HG02678 (cell line): ENCODE measurements at regions not wholly inside any gene's neighbourhood (a gene's known extent, or its start where the extent isn't known, plus 50 kb on each side); places are given as distances from the start of the nearest gene placed in this dataset.

Experiments
- ATAC-seq: cut with Tn5 transposase; IDR thresholded peaks from one replicate; pipeline ENCODE4 v1.9.1; 2021; ENCODE audit warnings: mild to moderate bottlenecking, moderate library complexity; ENCODE audit not compliant: unreplicated experiment

DNA sequence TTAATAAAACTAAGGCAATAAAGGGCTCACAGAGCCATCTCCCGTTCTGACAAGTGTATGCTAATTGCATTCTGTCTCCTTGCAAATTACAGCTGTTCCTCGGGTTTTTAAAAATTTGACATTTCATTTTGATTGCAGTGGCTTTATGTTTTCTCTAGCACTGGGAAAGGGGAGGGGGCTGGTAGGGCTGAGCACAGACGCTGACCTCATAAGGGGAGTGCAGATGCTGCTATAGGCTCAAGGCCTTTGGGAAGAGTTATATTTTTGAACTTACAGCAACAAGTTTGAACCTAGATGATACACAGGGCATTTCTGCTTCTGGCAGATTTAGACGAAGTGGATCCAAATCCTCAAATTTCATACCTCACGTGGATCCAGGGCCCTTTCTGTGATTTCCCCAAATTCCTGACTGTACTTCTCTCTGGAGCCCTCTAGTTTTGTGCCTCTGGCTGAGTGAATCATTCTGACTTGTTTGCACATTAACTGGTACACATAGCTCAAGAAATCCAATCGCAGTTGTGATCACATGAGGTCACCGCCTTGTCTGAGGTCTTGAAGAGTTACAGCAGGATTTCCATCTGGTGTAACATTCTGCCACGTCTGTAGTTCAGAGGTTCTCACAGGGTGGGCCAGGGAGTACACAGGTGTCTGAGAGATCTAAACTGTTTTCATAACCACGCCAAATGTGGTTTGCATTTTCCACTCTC is 230.3 kb downstream of the C1orf94 start:
- no peak for ATAC-seq

DNA sequence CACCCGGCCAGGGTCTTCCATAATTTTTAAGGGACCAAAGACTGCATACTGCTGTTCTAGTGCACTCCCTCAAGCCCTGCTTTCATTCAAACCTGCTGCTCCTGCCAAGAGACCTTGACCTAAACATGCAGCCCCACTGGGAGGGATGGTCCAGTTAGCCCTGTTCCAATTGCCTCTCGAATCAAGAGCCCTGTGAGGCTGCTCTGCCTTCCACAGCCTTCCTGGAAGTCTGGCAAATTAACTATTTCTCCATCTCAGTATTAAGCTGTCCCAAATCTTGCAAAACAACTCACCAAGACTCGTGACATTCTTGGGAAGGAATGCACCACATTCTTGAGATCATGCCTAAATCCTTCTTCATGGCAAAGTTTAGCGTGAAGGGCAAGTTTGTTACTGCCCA is 231.3 kb downstream of the C1orf94 start:
- no peak for ATAC-seq

DNA sequence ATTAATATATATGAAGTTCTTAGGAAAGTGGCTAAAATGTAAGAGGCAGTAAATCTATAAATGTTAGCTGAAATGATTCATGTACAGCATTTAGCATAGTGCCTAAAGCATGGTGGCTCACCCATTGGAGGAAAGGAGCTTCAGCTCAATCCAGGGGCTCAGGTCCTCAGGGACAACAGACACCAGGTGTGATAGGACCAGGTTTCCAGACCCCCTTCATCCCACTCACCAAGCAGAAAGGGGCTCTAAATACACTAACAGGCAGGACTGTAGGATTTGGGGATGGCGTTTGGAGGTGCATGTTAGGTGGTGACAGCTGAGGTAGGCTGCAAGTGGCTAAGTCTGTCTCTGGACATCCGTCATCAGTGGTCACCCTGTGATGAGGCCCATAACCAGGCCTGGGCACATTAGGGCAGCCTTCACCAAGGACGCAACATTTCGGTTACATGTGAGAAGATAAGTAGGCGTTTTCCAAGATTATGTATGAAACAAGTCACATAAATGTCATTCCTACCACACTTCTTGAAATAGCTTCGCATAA is 233.1 kb downstream of the C1orf94 start:
- no peak for ATAC-seq

DNA sequence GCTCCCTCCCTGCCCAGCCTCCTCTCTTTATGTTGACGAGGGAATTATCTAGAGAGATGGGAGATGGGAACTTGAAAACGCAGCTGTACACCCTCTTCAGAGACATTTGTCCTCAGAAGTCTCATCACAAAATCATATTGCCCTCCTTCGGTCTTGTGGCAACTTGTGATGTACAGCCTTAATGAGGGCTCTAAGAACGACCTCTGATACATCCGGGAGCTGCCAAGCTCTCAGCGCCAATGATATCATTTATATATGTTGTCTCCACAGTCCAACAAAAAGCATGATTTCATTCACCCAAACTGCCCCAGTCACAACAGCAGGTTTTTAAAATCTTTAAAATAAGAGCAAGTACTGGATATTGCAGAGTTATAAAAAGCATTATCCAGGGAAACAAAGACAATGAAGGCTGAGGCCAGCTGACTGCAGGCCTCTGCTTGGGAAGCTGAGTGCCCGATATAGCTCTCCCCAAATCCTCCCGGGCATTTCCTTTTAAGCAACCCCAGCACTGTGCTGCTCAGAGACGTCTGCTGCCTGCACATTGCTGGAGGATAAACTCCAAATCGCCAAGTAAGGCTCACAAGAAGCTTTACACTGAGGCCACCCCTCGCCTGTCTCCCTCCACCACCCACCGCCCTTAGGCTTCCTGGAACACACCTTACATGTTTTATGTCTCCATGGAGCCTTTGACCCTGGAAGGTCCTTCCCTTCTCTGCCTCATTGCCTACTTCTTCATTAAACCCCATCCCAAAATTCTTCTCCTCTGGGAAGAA is 236.1 kb downstream of the C1orf94 start:
- no peak for ATAC-seq

DNA sequence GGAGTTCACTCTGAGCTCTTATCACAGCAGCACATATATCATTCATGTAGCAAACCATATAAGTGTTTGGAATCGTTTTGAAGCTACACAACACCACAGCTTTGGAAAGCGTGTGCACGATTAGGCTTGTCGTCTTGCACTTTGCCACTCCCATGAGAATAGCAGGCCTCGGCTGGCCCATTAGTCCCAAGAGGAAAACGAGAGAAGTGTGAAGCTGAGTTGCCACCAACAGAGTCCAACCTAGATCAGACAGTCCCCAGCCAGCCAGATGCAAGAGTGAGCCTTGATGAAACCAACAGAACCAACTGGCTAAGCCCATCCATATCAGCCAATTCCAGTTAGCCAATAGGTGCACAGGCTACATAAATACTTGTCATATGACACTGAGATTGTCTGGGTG is 238.4 kb downstream of the C1orf94 start:
- ATAC-seq = no peak

DNA sequence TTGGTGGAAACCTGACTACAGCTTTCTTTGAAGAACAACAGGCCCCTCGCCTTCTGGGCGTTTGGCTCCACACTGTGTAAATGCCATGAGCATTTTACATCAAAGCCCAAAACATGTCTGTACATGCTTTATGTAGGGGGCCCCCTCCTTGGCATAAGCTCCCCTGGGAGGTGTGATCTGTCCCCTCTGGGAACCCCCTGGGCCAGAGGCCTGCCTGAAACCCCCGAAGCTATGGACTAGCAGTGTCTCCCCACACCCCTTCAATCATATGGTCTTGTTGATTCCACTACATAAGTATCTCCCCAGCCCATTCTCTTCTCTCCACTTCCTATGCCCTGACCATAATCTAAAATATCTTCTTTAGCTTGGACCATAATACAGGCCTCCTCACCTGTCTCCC is 241.5 kb downstream of the C1orf94 start:
- no peak for ATAC-seq

DNA sequence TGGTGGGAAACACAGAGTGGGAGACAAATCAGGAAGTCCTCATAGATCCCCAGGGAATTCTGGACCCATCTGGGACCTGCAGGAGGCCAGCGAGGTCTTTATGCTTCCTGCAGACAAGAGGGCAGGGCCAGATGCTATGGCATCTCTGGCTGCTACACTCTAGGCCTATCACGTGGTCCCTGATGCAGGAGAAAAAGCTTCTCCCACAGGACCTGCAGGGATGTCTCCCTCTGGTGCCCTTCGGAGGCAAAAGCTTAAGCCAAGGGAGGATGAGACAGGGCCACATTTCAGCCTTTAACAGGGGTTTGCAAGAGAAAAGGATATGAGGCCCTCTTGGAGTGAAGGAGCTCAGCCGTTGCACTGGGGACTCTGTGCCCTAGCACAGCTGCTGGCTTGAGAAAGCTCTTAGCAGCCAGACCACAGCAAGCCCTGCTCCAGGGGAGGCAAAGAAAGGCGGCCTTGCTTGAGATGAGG is 243.0 kb downstream of the C1orf94 start:
- ATAC-seq = no peak

DNA sequence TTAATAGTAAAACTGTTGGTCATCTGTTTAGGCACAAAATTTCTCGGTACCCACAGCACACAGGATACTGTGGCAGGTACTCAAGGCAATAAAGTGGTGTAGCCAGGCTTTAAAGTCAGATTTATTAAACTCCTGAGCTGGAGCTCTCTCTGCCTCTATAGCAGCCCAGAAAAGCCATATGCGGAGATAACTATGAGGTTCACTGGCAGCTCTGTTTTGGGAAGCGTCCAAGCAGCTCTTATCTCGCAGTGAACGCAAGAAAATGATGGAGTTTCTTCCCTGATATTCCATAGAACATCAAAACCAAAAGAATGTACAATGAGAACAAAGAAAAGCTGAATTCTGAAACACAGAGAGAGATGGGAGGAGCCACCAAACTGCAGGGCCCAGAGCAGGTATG is 248.3 kb downstream of the C1orf94 start:
- ATAC-seq = no peak

DNA sequence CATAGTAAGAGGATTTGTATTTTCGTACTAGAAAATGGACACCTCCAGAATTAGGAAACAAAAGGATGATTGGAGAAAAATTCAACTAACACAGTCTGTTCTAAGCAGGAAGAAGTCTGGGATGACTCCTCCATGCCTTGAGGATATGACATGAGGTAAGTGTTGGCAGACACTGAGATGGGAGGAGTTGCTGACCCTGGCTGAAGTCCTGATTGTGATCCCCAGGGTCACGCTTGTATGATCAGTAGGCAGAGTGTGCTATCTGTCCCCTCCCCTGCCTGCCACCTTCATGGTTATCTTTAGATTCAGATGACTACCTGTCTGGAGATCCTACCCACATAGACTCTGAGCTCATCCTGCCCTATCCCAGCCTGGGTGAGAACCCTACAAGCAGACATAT is 249.1 kb downstream of the C1orf94 start:
- ATAC-seq = no peak

DNA sequence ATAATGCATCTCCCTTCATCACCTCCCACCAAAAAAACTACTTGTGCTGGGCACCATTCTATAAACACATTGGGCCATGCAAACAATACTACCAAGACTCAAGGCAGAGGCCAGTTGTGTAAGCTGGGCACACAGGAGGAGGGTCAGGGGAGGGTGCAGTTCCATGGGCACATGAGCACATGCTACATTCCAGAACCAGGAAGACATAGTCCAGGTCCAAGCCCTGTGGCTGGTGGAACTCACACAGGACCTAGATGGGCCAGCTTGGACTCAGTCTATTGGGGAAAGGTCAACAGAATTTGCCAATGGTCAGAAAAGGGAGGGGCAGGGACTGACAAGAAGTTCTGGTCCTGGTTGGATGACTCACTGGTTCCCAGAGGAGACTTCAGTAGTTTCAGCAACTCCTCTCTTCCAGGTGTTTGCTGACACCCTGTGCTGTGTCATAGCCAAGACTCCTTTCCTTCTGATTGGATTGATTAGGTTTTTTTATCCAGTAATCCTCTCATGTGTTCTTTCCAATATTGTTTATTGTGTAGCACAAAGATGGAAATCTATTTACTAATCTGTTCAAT is 249.7 kb downstream of the C1orf94 start:
- no peak for ATAC-seq

DNA sequence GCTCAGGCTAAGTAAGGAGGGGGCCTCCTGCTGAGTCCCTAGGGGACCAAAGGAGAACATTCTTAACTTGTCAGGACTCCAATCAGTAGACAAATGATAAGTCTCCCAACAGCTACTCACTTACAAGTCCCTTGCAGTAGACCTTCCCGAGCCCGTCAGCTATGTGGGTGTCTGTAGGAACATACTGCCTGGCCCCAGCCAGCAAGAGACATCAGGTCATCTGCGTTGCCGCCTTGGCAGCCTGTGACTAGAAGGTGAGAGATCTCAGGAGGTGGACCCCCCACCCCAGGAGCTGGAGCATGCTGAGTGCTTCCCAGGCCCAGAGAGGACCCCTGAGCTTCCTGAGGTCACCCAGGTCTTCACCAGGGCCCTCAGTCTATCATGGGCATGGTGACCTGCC is 250.5 kb downstream of the C1orf94 start:
- ATAC-seq = no peak

DNA sequence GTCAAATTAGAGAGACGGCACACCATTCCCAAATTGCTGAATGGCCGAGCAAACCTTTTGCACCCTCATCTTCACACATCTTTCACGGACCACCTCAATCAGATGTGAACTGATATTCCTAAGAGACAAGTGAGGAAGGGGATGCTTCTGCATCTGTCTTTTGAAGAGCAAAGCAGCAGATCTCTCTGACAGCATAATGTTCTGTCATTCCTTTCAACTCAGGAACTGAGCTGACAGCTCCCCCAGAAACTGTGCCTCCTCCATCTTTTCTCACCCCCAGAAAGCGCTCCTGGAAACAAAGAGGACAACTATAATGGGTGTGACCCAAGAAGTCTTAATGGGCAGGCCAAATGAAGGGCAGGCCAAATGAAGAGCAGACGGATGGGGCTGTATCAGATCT is 256.4 kb downstream of the C1orf94 start:
- no peak for ATAC-seq

DNA sequence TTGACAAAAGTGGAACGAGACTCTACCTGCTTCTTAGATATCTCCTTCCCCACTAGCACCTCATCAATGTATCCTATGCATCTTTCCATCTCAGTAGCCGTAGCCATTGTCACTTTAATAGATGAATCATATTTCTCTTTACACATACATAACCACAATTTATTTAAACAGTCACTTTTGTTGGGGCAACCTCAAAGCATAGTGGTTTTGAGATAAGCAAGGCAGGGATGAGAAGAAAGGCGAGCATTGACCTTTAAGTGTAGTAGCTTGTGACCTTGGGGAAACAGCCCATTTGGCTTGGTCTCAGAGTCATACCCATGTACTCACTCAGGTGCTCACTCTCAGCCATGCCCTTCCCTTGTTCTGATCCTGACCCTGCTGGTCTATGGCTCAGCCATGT is 260.1 kb downstream of the C1orf94 start:
- no peak for ATAC-seq

DNA sequence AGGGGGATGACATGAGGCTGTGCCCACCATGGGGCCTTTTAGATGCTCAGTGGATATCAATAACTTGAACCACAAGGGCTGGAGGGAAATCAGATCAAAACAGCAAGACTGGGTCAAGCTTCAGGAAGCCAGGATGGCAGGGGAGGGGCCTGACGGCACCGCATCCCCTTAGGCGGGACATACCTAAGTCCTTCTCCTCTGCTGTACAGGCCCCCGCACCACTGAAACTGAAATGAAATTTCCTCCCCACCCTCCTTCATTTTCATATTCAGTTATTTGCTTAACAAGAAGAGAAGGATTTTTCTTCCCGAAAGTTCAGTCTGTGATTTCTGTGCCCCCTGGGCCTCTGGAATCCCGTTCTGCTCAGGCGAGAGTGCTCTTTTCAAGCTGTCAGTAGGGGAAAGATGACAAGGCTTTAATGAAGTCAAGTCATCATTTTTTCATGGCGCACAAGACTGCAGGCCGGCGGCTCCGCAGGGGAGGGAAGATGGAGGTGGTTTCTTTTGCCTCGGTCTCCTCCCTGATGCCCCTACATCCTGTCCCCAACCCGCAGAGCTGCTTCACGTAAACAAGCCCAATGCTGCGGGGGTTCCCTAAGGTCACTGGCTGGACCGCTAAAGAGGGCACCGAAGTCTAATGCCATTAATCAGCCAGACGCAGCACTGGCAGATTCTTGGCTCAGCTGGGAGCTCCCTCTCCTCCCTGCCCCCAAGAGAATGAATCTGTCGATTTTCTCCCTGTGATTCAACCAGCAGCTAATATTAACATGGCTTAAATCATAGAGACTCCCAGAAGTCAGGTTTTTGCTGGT is 264.8 kb downstream of the C1orf94 start:
- no peak for ATAC-seq

DNA sequence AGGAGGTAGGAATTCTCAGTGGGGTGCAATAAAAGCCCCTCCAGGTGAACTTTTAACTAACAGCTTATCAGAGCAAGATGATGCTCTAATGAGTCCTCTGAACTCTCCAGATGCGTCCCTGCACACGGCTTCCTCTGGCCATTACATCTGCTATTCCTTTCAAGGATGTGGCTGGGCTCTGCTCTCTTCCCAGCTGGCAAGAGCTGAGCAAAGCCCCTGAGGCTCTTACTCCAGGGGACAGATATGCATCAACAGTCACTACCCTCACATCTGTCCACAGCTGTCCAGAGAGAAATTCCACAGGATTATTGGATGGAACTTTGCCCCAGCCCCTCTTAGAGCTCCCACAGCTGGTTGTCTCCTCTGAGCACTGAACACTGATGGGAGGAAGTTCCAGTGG is 267.8 kb downstream of the C1orf94 start:
- no peak for ATAC-seq

DNA sequence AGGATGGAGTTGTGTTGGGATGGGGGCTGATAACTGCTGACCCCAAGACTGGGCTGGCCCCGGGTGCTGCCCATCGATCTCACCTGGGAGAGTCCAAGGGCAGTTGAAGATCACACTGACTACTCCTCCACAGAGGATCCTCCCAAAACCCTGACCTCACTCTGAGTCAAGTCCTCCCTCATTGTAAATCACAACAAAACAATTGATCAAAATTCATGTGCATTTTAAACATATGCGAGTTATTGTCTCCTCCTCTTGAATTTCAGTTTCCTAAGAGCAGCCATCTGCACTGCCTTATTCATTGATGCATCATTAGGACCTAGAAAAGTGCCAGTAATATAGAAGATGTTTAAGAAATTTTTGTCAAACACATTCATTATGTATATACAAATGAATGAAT is 273.6 kb downstream of the C1orf94 start:
- no peak for ATAC-seq

DNA sequence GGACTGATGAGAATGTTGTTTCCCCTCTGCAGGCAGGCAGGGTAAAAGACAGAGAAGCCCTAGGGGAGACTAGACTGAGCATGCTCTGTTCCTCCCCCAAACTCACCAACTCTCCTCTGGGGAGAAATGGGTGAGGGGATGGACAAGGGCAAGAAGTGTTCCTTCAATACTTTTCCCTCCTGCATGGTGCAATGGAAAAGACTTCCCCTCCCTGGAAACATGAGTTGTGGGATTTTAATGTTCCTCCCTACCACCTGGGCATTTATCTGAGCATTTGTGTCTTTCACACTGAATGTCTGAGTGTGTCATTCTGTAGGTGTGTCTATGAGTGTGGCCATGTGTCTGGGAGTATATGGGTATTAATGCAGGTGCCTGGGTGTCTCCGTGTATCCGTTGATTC is 275.7 kb downstream of the C1orf94 start:
- no peak for ATAC-seq

DNA sequence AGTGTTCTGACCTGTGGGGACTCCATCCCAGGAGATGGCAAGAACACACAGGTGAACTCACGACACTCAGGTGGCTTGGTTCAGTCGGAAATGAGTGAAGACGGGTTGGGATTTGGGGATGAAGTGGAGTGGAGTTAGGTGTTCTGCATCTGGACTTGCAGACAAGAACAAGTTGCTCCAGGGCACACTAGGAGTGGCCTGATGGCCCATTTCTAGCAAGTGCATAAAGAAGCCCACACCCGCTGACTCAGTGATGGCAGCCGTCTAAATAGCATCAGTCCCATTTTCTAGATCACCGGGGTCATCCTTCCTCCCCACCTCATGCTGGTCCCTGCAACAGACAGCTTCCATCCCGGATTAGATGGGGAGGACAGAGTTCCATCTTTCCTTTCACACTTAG is 278.4 kb downstream of the C1orf94 start:
- ATAC-seq = no peak

DNA sequence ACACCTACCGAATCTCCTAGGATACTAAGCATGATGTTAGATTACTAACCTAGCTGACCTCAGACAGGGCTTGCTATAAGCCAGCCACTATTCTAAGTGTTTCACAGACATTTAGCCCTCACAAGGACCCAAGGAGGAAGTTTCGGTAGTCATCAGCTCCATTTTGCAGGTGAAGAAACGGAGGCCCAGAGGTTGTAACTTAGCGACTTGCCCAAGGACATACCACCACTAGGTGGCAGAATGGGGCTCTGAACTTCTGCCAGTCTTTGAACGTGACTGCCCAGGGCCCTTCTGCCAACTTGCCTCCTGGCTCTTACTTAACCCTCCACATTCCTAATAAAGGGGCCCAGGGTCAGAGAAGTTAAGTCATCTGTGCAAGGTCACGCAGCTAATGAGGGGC is 283.5 kb downstream of the C1orf94 start:
- ATAC-seq = no peak

DNA sequence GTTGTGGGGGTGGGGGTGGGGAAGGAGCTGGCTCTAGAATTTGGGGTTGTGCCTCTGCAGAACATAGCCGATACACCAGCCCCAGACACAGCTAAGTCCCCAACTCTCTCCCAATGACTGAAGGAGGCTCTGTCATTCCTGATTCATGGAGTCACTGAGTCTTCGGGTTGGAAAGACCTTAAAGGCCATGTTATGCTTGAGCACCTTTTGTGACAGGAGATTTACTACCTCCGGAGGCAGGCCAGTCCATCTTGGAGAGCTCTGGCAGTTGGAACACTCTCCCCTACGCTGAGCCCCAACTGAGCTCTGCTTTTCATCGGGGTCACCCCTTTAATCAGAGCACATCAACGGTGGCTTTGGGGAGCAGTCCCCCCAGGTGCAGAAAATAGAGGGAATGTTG is 284.4 kb upstream of the GJB5 start:
- ATAC-seq = no peak

DNA sequence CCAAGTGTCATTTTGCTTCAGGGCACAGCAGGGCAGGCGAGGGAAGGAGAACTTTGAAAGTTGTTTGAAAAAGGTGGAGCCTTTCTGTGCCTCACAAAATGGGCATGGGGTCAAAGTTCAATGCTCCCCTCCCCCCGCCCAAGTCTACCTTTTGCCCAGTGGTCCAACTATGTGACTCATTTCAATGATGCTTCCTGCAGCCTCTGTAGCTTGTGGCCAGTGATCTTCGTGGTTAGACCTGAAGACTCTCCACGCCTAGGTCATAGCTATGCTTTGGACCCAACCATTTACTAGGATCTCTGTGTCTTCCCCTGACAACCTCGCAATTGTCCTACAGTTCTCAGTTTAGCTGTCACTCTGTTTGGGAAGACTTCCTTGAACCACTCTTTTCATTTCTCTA is 280.3 kb upstream of the GJB5 start:
- ATAC-seq = no peak
